HCT116 (cell line): ENCODE measurements at regions not wholly inside any gene's neighbourhood (a gene's known extent, or its start where the extent isn't known, plus 50 kb on each side); places are given as distances from the start of the nearest gene placed in this dataset.

Source experiments
- ATAC-seq: fragments of 200-7000 bp; cut with Tn5 transposase; 2 replicates; pipeline ENCODE4 v1.9.1; 2020; ENCODE audit warnings: mild to moderate bottlenecking, moderate library complexity
- BruUV-seq: library from RNA; stranded (reverse); fragments of 400-500 nt; replicated peaks from 2 replicates; lab custom pipeline; 2021; lab: Mats Ljungman, UMichigan
- CTCF ChIA-PET: fragments of 300-600 bp; sonication (Branson Sonifier 250); formaldehyde crosslinking; loops from one replicate; lab custom pipeline; 2021; ENCODE audit warnings: antibody characterized with exemption; lab: Charles Lee
- POLR2A ChIA-PET: fragments of 300-600, 350-600 bp; sonication (Branson Sonifier 250); formaldehyde crosslinking; loops from one replicate; lab custom pipeline; 2021; ENCODE audit warnings: antibody characterized with exemption; lab: Charles Lee
- RAD21 ChIA-PET, 2 experiments: fragments of 300-600 bp; sonication (Branson Sonifier 250); formaldehyde crosslinking; loops; one replicate each; lab custom pipeline; 2023; ENCODE audit warnings: low total read pairs in 2 of 2; ENCODE audit not compliant: uncharacterized antibody in 2 of 2, unreplicated experiment in 2 of 2, low non-redundant PET in 1 of 2; lab: Charles Lee
- DNase-seq: peaks from one replicate; pipeline ENCODE4 v3.0.0-alpha.2; 2010; ENCODE audit warnings: low read depth, low spot score
- H2AFZ ChIP-seq: fragments of 200-600 bp; shearing (Covaris generic), sonication (generic); 2 replicates; pipeline ENCODE4 v1.6.1; 2017; ENCODE audit warnings: low read depth, mixed run types, mixed read lengths, antibody characterized with exemption, low read length; ENCODE audit not compliant: poor library complexity, severe bottlenecking
- H3K27ac ChIP-seq: 2 replicates; pipeline ENCODE4 v1.5.1; 2012; ENCODE audit warnings: low read depth, low read length
- H3K27me3 ChIP-seq: fragments of 200-600 bp; sonication (generic); 2 replicates; pipeline ENCODE4 v1.6.1; 2016; ENCODE audit warnings: mixed run types, low read length, mixed read lengths; ENCODE audit not compliant: insufficient read depth
- H3K36me3 ChIP-seq, 2 experiments: fragments of 200-500 bp in 1 of 2; fragments of 200-600 bp in 1 of 2; sonication (Bioruptor generic) in 1 of 2; sonication (generic) in 1 of 2; 2 replicates each; pipeline versions ENCODE4 v1.5.1 to v1.6.1; 2014 to 2016; ENCODE audit warnings: low read length in 2 of 2, inconsistent platforms in 1 of 2, mixed read lengths in 1 of 2, mixed run types in 1 of 2; ENCODE audit not compliant: insufficient read depth in 2 of 2, control insufficient read depth in 1 of 2
- H3K4me1 ChIP-seq, 2 experiments: fragments of 200-600 bp in 1 of 2; sonication (generic) in 1 of 2; 2 replicates each; pipeline versions ENCODE4 v1.5.1 to v1.6.1; 2012 to 2017; ENCODE audit warnings: low read length in 2 of 2, inconsistent platforms in 1 of 2, mild to moderate bottlenecking in 1 of 2, mixed read lengths in 1 of 2, mixed run types in 1 of 2, moderate library complexity in 1 of 2; ENCODE audit not compliant: insufficient read depth in 2 of 2, control insufficient read depth in 1 of 2
- H3K4me2 ChIP-seq: fragments of 200-600 bp; sonication (generic); 2 replicates; pipeline ENCODE4 v1.6.1; 2017; ENCODE audit warnings: mixed run types, low read length, mixed read lengths
- H3K4me3 ChIP-seq, 2 experiments: fragments of 200-600 bp in 1 of 2; sonication (generic) in 1 of 2; replicated peaks in 1 of 2; 2 replicates each; pipeline ENCODE4 v1.5.1; 2011 to 2016; ENCODE audit warnings: low read length in 2 of 2, control low read depth in 1 of 2, low read depth in 1 of 2, mild to moderate bottlenecking in 1 of 2, mixed read lengths in 1 of 2, mixed run types in 1 of 2
- H3K79me2 ChIP-seq: fragments of 200-600 bp; sonication (generic); 2 replicates; pipeline ENCODE4 v1.6.1; 2017; ENCODE audit warnings: mild to moderate bottlenecking, mixed run types, low read length, moderate library complexity, mixed read lengths; ENCODE audit not compliant: insufficient read depth
- H3K9ac ChIP-seq: fragments of 200-600 bp; sonication (generic); 2 replicates; pipeline ENCODE4 v1.6.1; 2016; ENCODE audit warnings: low read length, mixed read lengths
- H3K9me2 ChIP-seq: fragments of 200-600 bp; sonication (generic), shearing (Covaris generic); 2 replicates; pipeline ENCODE4 v1.6.1; 2017; ENCODE audit warnings: mixed run types, mild to moderate bottlenecking, moderate library complexity; ENCODE audit not compliant: insufficient read depth
- H3K9me3 ChIP-seq, 2 experiments: fragments of 200-500 bp in 1 of 2; fragments of 200-600 bp in 1 of 2; sonication (Bioruptor generic) in 1 of 2; sonication (generic) in 1 of 2; 2 replicates each; pipeline ENCODE4 v1.6.1; 2014 to 2017; ENCODE audit warnings: low read length in 2 of 2, mixed read lengths in 2 of 2, inconsistent platforms in 1 of 2, low read depth in 1 of 2, mild to moderate bottlenecking in 1 of 2, mixed run types in 1 of 2, moderate library complexity in 1 of 2; ENCODE audit not compliant: control insufficient read depth in 1 of 2, insufficient read depth in 1 of 2
- H4K20me1 ChIP-seq: fragments of 200-600 bp; sonication (generic), shearing (Covaris generic); 2 replicates; pipeline ENCODE4 v1.6.1; 2017; ENCODE audit warnings: mixed run types, mild to moderate bottlenecking, moderate library complexity; ENCODE audit not compliant: insufficient read depth
- CTCF ChIP-seq, 3 experiments: fragments of 200-600 bp in 1 of 3; sonication (generic) in 1 of 3; IDR thresholded peaks in 2 of 3; conservative IDR thresholded peaks in 1 of 3; 2 replicates each; pipeline ENCODE4 v1.5.1; 2012 to 2017; ENCODE audit warnings: low read depth in 2 of 3, low read length in 2 of 3, antibody characterized with exemption in 1 of 3, borderline replicate concordance in 1 of 3, control low read depth in 1 of 3, mild to moderate bottlenecking in 1 of 3, mixed read lengths in 1 of 3, mixed run types in 1 of 3, moderate library complexity in 1 of 3; ENCODE audit not compliant: insufficient read depth in 1 of 3
- EGR1 ChIP-seq: IDR thresholded peaks from 2 replicates; pipeline ENCODE4 v1.6.1; 2012; ENCODE audit warnings: low read depth
- EZH2 ChIP-seq: fragments of 200-600 bp; sonication (generic); IDR thresholded peaks from 2 replicates; pipeline ENCODE4 v1.6.1; 2017; ENCODE audit warnings: antibody characterized with exemption, mixed run types
- EZH2phosphoT487 ChIP-seq: fragments of 200-600 bp; IDR thresholded peaks from 2 replicates; pipeline ENCODE4 v1.6.1; 2018; ENCODE audit warnings: antibody characterized with exemption, borderline replicate concordance
- FOSL1 ChIP-seq: IDR thresholded peaks from 2 replicates; pipeline ENCODE4 v1.6.1; 2012; ENCODE audit warnings: low read depth
- POLR2A ChIP-seq: IDR thresholded peaks from 2 replicates; pipeline ENCODE4 v1.7.0; 2011; ENCODE audit warnings: borderline replicate concordance; ENCODE audit not compliant: insufficient read depth, insufficient read length; ENCODE audit errors: extremely low read depth
- SP1 ChIP-seq: IDR thresholded peaks from 2 replicates; pipeline ENCODE4 v1.6.1; 2012; ENCODE audit warnings: low read depth
- intact Hi-C: fragments of 100-400 bp; cut with micrococcal nuclease; formaldehyde crosslinking; loops from 2 replicates; pipeline ENCODE4 v1.10.0; 2022
- TF ChIP-seq, protein P1 (sequence below): IDR thresholded peaks from 2 replicates; pipeline ENCODE4 v1.6.1; 2012

DNA sequence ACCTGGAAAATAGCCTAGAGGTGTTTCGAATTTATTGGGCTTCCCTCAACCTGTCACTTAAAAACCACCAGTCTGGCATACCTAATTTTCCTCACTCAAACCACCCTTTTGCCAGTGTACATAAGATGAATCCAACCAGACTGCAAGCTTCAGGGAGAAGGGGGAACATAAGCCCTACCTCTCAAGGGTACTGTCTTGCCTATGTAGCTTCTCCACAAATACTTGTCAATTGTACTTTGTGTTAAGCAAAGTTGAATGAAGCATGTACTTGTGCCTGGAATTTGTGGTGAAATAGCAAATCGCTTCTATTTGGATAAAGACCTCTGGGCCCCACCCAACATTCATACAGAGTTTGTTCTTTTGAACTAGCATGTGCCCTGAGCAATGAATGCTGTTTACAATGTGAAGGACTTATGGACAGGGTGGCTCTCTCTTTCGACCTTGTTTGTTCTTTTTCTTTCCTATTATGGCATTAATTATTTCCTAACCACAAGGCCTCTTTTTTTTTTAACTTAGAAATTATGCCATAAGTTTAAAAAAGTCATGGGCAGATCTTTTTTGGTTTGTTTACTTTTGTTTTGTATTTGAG, 580.2 kb downstream of the EBF1 start:
- no peak overlapping the region for H3K27ac ChIP-seq
- POLR2A ChIA-PET: no interaction called here

More for the DNA sequence above, 580.2 kb downstream of the EBF1 start:
- no peaks in the 10 kb centered on the region for H3K4me1 ChIP-seq
- DNase-seq: no peak
- ATAC-seq: no peak
- no peak for TF ChIP-seq SP1
- no peak for TF ChIP-seq EGR1
- no peak for TF ChIP-seq EZH2
- TF ChIP-seq FOSL1: no peak
- TF ChIP-seq EZH2phosphoT487: no peak
- TF ChIP-seq, protein P1, sequence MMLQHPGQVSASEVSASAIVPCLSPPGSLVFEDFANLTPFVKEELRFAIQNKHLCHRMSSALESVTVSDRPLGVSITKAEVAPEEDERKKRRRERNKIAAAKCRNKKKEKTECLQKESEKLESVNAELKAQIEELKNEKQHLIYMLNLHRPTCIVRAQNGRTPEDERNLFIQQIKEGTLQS: no peak
- no peak for TF ChIP-seq CTCF (IDR thresholded peaks at IDR 0.05 in 2 of 3, conservative IDR thresholded peaks at IDR 0.05 in 1 of 3; ENCODE audit: borderline replicate concordance in 1 of 3, insufficient read depth in 1 of 3, low read depth in 2 of 3, low read length in 2 of 3)
- no peak for TF ChIP-seq POLR2A
- TF ChIP-seq, all 23 proteins: peak for 0
- Histone ChIP-seq H4K20me1 (no peaks in the 10 kb centered on the region), H3K9ac (no peak overlapping the region), H3K79me2 (no peaks in the 10 kb centered on the region), H3K4me2 (no peak overlapping the region), H3K9me2 (no peaks in the 10 kb centered on the region), H2AFZ (no peak overlapping the region), H3K36me3 (no peaks in the 10 kb centered on the region), H3K27me3 (no peaks in the 10 kb centered on the region), H3K9me3 (no peaks in the 10 kb centered on the region), H3K4me3 (no peak overlapping the region)
- BruUV-seq: no TSS peak
- ChIA-PET CTCF (no interaction called here), RAD21 (no interaction called here)
- intact Hi-C loops: no loop called here
